Parathyroid adenoma (tissue), 2 donors: ENCODE measurements at regions not wholly inside any gene's neighbourhood (a gene's known extent, or its start where the extent isn't known, plus 50 kb on each side); places are given as distances from the start of the nearest gene placed in this dataset.
"Not testable (repeated sequence)": the region's sequence is repeated elsewhere in the genome, so short reads cannot be mapped to it uniquely, and the experiment has no call there.

Experiments
- H2AFZ ChIP-seq: fragments of 300-600 bp; sonication (generic); one replicate; pipeline ENCODE4 v1.7.0; 2017; ENCODE audit warnings: antibody characterized with exemption, mild to moderate bottlenecking
- H3K27ac ChIP-seq: fragments of 300-600 bp; sonication (generic); one replicate; pipeline ENCODE4 v1.7.0; 2017
- H3K27me3 ChIP-seq: fragments of 300-600 bp; sonication (generic); one replicate; pipeline ENCODE4 v1.7.0; 2017; ENCODE audit warnings: low read length; ENCODE audit not compliant: control insufficient read depth, insufficient read depth
- H3K36me3 ChIP-seq: fragments of 300-600 bp; sonication (generic); one replicate; pipeline ENCODE4 v1.7.0; 2017; ENCODE audit warnings: low read length; ENCODE audit not compliant: control insufficient read depth, insufficient read depth
- H3K4me1 ChIP-seq: fragments of 300-600 bp; sonication (generic); one replicate; pipeline ENCODE4 v1.7.0; 2017; ENCODE audit warnings: control low read depth
- H3K4me2 ChIP-seq: fragments of 300-600 bp; sonication (generic); one replicate; pipeline ENCODE4 v1.7.0; 2017; ENCODE audit warnings: low read length
- H3K4me3 ChIP-seq: fragments of 300-600 bp; sonication (generic); one replicate; pipeline ENCODE4 v1.7.0; 2017; ENCODE audit warnings: low read depth, low read length
- H3K79me2 ChIP-seq: fragments of 300-600 bp; sonication (generic); one replicate; pipeline ENCODE4 v1.7.0; 2017; ENCODE audit warnings: control low read depth
- H3K9ac ChIP-seq: fragments of 300-600 bp; sonication (generic); one replicate; pipeline ENCODE4 v1.7.0; 2017; ENCODE audit warnings: mild to moderate bottlenecking
- H3K9me3 ChIP-seq: fragments of 300-600 bp; sonication (generic); one replicate; pipeline ENCODE4 v1.7.0; 2017; ENCODE audit warnings: low read length; ENCODE audit not compliant: control insufficient read depth
- TF ChIP-seq, protein P1 (sequence below): fragments of 300-600 bp; sonication (generic); IDR thresholded peaks from one replicate; pipeline ENCODE4 v1.7.0; 2017; ENCODE audit warnings: antibody characterized with exemption, mild to moderate bottlenecking
- donor health status: primary hyperparathyroidism.

DNA sequence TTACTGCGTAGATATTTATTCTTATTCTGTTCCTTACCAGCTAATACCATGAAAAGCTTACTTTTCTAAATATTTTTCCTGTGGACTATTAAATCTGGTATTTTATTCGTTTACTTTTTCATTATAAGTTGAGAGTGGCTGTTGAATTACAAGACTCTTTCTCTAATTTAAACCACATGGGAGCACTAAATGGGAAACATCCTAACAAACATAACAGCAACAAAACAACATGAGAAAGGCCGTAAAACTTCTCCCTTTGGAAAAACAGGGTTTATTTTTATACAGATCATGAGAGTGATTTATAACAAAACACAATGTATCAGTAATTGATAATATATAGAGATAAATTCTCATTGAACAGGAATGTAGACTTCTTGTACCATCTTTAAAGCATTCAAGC lies 1592.1 kb downstream of the EFNB2 start:
- Histone ChIP-seq H3K27me3 (no peaks in the 10 kb centered on the region), H3K36me3 (no peaks in the 10 kb centered on the region), H3K4me2 (no peak overlapping the region), H3K27ac (no peak overlapping the region), H3K9me3 (no peaks in the 10 kb centered on the region), H3K9ac (no peak overlapping the region), H3K4me1 (no peaks in the 10 kb centered on the region), H3K79me2 (no peaks in the 10 kb centered on the region), H2AFZ (no peak overlapping the region), H3K4me3 (no peak overlapping the region)
- TF ChIP-seq, protein P1, sequence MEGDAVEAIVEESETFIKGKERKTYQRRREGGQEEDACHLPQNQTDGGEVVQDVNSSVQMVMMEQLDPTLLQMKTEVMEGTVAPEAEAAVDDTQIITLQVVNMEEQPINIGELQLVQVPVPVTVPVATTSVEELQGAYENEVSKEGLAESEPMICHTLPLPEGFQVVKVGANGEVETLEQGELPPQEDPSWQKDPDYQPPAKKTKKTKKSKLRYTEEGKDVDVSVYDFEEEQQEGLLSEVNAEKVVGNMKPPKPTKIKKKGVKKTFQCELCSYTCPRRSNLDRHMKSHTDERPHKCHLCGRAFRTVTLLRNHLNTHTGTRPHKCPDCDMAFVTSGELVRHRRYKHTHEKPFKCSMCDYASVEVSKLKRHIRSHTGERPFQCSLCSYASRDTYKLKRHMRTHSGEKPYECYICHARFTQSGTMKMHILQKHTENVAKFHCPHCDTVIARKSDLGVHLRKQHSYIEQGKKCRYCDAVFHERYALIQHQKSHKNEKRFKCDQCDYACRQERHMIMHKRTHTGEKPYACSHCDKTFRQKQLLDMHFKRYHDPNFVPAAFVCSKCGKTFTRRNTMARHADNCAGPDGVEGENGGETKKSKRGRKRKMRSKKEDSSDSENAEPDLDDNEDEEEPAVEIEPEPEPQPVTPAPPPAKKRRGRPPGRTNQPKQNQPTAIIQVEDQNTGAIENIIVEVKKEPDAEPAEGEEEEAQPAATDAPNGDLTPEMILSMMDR = no peak

DNA sequence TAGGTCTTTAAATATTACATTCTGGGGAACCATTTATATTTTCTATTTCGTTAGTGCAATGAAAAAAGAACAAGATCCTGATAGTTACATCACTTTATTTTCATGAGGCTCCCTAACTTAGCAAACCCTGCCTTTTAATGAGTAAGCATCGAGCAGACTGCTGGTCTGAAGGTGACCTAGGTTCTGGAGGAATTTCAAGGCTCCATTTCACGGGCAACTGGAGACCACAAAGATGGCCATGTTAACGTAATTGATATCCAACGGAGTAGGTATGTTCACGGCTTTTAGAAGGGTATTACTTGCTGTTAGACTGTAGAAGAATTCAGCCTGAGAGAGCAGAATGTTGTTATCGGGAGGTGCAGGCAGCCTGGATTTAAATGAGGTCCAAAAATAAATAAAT lies 1597.6 kb downstream of the EFNB2 start:
- no peaks in the 10 kb centered on the region for H3K4me1 ChIP-seq
- no peaks in the 10 kb centered on the region for H3K9me3 ChIP-seq
- no peak overlapping the region for H3K9ac ChIP-seq
- no peaks in the 10 kb centered on the region for H3K36me3 ChIP-seq
- H3K4me2 ChIP-seq = no peak overlapping the region
- H3K27me3 ChIP-seq = no peaks in the 10 kb centered on the region
- H2AFZ ChIP-seq = no peak overlapping the region
- H3K4me3 ChIP-seq = no peak overlapping the region
- no peak overlapping the region for H3K27ac ChIP-seq
- TF ChIP-seq, protein P1 = no peak
- no peaks in the 10 kb centered on the region for H3K79me2 ChIP-seq

DNA sequence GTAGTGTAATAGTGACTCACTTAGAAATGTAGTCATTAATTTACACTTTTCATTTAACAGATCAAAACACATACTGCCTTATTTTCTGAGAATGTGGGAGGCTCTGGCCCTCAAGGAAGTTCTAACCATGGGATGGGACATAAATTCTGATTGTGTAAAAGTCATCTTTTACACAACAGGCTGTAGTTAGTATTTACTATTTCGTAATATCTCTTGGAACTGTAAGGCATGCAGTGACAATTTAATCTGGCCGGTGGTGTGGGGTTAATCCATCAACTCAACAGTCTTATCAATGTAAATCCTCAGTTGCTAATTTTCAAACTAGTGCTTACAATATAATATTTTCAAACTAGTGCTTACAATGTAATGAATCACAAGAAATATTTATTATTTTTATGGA lies 1599.2 kb downstream of the EFNB2 start:
- TF ChIP-seq, protein P1 = no peak
- H3K36me3 ChIP-seq = no peaks in the 10 kb centered on the region
- H3K9ac ChIP-seq = no peak overlapping the region
- H3K9me3 ChIP-seq = no peaks in the 10 kb centered on the region
- H3K79me2 ChIP-seq = no peaks in the 10 kb centered on the region
- H2AFZ ChIP-seq = no peak overlapping the region
- no peaks in the 10 kb centered on the region for H3K4me1 ChIP-seq
- H3K4me3 ChIP-seq = no peak overlapping the region
- no peaks in the 10 kb centered on the region for H3K27me3 ChIP-seq
- no peak overlapping the region for H3K4me2 ChIP-seq
- no peak overlapping the region for H3K27ac ChIP-seq

DNA sequence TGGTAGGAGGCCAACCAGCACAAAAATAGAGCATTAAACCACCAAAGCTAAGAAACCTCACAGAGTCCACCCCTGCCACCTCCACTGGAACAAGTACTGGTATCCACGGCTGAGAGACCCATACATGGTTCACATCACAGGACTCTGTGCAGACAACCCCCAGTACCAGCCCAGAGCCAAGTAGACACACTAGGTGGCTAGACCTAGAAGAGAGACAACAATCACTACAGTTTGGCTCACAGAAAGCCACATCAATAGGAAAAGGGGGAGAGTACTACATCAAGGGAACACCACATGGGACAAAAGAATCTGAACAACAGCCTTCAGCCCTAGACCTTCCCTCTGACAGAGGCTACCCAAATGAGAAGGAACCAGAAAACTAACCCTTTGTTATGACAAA lies 1614.9 kb downstream of the EFNB2 start:
- not testable (repeated sequence) for H3K9me3 ChIP-seq, H3K79me2 ChIP-seq

DNA sequence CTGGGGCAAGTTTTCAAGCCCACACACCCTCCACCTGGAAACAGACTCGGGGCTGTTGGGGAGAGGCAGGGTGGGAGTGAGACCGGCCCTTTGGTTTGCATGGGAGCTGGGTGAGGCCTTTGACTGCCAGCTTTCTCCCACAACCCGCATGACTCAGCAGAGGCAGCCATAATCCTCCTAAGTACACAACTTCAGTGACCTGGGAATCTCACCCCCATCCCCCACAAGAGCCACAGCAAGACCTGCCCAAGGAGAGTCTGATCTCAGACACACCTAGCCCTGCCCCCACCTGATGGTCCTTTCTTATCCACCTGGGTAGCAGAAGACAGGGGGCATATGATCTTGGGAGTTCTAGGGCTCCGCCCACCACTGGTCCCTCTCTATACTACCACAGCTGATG lies 1615.4 kb downstream of the EFNB2 start:
- Histone ChIP-seq H3K4me3 (no peak overlapping the region), H3K27me3 (no peaks in the 10 kb centered on the region), H2AFZ (no peak overlapping the region), H3K9ac (no peak overlapping the region), H3K27ac (no peak overlapping the region), H3K79me2 (no peaks in the 10 kb centered on the region), H3K36me3 (no peaks in the 10 kb centered on the region), H3K9me3 (no peaks in the 10 kb centered on the region), H3K4me1 (no peaks in the 10 kb centered on the region), H3K4me2 (no peak overlapping the region)
- TF ChIP-seq, protein P1 = no peak

More for the DNA sequence above, 1614.9 kb downstream of the EFNB2 start:
- not testable (repeated sequence) for H3K4me2 ChIP-seq, H2AFZ ChIP-seq, H3K9ac ChIP-seq, H3K4me1 ChIP-seq, H3K27ac ChIP-seq, H3K27me3 ChIP-seq, H3K4me3 ChIP-seq, H3K36me3 ChIP-seq
